ENCODE measurements at regions not wholly inside any gene's neighbourhood (a gene's known extent, or its start where the extent isn't known, plus 50 kb on each side); places are given as distances from the start of the nearest gene placed in this dataset.

DNA sequence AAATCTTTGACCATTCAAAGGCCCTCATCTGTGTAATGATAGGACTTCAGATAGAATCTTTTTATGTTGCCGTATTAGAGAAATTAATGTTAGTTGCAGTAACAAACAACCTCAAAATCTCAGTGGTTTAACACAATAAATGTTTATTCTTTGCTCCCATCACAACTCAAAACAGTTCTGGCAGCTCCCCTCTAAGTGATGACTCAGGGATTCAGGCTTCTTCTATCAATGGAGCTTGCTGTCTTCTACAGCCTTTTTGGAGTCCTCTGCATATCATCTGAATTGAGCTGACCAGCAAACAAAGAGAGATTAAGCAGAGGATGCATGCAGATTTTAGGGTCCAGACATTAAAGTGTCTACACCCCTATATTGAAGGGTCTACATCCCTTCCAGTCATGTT, 59.1 kb upstream of the RAB3GAP2 start:
- TF ChIP-seq EZH2 (IDR thresholded peaks at IDR 0.05; ENCODE audit: low read length, unreplicated experiment) (no peak), EZH2phosphoT487 (IDR thresholded peaks at IDR 0.05; ENCODE audit: borderline replicate concordance, low read length) (no peak)
- TF ChIP-seq, protein P1, sequence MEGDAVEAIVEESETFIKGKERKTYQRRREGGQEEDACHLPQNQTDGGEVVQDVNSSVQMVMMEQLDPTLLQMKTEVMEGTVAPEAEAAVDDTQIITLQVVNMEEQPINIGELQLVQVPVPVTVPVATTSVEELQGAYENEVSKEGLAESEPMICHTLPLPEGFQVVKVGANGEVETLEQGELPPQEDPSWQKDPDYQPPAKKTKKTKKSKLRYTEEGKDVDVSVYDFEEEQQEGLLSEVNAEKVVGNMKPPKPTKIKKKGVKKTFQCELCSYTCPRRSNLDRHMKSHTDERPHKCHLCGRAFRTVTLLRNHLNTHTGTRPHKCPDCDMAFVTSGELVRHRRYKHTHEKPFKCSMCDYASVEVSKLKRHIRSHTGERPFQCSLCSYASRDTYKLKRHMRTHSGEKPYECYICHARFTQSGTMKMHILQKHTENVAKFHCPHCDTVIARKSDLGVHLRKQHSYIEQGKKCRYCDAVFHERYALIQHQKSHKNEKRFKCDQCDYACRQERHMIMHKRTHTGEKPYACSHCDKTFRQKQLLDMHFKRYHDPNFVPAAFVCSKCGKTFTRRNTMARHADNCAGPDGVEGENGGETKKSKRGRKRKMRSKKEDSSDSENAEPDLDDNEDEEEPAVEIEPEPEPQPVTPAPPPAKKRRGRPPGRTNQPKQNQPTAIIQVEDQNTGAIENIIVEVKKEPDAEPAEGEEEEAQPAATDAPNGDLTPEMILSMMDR (conservative IDR thresholded peaks at IDR 0.05; ENCODE audit: low read depth, low read length), result no peak
